ENCODE measurements at regions not wholly inside any gene's neighbourhood (a gene's known extent, or its start where the extent isn't known, plus 50 kb on each side); places are given as distances from the start of the nearest gene placed in this dataset.

DNA sequence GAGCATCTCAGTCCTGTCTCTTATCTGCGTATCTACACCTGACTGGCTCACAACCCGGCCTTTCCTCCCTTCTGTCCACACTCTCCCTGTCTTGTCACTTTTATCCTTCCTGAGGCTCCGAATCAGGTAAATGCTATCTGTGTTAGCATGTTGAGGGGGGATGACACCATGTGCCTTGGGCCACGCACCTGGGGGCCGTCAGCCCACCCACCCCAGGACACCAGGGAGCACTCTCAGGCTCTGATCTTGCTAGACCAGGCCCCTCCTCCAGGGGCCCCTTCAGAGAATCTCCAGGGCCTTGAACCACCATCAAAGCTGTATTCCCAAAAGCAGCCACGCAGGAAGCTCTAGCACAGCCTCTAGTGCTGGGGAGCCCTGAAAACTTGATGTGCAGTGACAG lies 278.7 kb upstream of the SHH start:
- no peaks in the 10 kb centered on the region for H3K4me1 ChIP-seq
- in situ Hi-C loops (cut with MboI; ENCODE audit: low sequenced_read_pairs): no loop called here
- DNase-seq (ENCODE audit: low spot score in 2 of 2): no peak

DNA sequence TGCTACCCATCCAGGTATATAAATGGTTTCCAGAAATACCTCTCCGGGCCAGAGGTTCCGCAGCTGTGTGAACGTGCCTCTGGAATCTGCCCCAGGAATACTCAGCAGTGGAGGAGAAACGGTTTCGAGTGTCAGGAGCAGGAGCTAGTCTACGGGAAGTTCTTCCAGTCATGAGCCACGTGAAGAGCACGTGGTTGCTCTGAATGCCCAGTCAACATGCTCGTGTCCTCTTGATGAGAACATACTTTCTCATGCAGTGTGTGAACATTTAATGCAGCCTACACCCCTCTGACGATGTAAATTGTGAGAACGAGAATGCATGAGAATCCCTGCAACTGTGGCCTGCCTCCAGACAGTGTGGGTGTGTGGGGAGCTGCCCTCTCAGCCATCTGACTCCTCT lies 277.0 kb upstream of the SHH start:
- Histone ChIP-seq H3K9me3 (no peaks in the 10 kb centered on the region), H3K36me3 (replicated peaks) (no peaks in the 10 kb centered on the region), H3K4me3 (no peak overlapping the region), H3K4me1 (no peaks in the 10 kb centered on the region), H3K27me3 (ENCODE audit: low read depth) (no peaks in the 10 kb centered on the region)
- no peak for DNase-seq (ENCODE audit: low spot score in 2 of 2)
- in situ Hi-C loops (cut with MboI; ENCODE audit: low sequenced_read_pairs): no loop called here

More for the DNA sequence above, 278.7 kb upstream of the SHH start:
- no peak overlapping the region for H3K4me3 ChIP-seq
- no peaks in the 10 kb centered on the region for H3K27me3 ChIP-seq (ENCODE audit: low read depth)
- H3K36me3 ChIP-seq (replicated peaks): no peaks in the 10 kb centered on the region
- no peaks in the 10 kb centered on the region for H3K9me3 ChIP-seq

- in situ Hi-C loops (cut with MboI; ENCODE audit: low sequenced_read_pairs): no loop called here
- no peaks in the 10 kb centered on the region for H3K27me3 ChIP-seq (ENCODE audit: low read depth)
Measured at GRCh38 chr7:156088115-156088514, 275.9 kb upstream of the SHH start.

DNA sequence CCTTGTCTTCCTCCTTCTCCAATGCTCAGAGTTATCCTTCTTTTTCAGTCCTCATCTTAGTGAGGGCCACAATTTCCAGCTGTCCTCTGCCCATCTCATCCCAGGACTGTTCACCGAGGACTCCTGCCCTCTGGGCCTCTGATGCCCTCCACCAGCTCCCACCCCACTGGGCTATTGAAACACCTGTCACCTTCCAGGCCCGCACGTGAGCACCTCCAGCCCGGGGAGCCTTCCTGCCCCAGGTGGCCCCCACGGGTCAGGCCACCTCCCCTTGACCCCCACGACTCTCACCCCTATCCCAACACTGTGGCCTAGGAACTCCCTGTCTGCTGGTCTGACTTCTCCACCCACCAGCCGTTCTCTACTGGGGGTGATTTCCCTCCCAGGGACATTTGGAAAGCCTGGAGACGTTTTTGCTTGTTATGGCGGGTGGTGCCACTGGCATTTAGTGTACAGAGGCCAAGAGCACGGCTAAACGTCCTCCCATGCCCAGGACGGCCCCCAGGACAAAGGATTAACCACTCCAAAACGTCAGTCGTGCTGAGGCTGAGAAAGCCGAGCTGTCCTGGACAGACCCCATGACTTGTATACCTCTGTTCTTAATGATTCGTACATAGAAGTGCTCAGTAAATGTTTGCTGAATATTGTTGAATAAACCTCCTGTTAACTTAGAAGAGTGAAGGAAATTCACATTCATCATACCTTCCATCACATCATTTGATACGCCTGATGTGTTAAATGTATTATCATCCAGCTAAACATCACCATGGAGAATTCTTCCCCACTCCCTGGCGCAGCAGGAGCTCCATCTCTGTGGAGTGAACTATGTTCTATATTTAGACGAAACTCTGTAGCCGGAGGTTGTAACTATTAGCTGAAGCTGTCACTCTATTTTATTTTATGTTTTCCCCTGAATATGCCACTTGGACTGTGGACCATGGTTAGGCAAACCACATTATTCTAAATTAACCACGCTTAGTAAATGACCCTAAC lies 270.1 kb upstream of the SHH start:
- in situ Hi-C loops (cut with MboI; ENCODE audit: low sequenced_read_pairs): no loop called here
- no peaks in the 10 kb centered on the region for H3K4me1 ChIP-seq
- no peaks in the 10 kb centered on the region for H3K36me3 ChIP-seq (replicated peaks)
- DNase-seq (ENCODE audit: low spot score in 2 of 2): no peak
- H3K4me3 ChIP-seq: no peak overlapping the region
- H3K27me3 ChIP-seq (ENCODE audit: low read depth): no peaks in the 10 kb centered on the region
- no peaks in the 10 kb centered on the region for H3K9me3 ChIP-seq

More at GRCh38 chr7:156088115-156088514, 275.9 kb upstream of the SHH start:
- no peak overlapping the region for H3K4me3 ChIP-seq
- no peaks in the 10 kb centered on the region for H3K36me3 ChIP-seq (replicated peaks)
- DNase-seq (ENCODE audit: low spot score in 2 of 2): no peak
- no peaks in the 10 kb centered on the region for H3K4me1 ChIP-seq
- H3K9me3 ChIP-seq: no peaks in the 10 kb centered on the region

- in situ Hi-C loops (cut with MboI; ENCODE audit: low sequenced_read_pairs): no loop called here
- Histone ChIP-seq H3K9me3 (no peaks in the 10 kb centered on the region), H3K4me1 (no peaks in the 10 kb centered on the region), H3K36me3 (replicated peaks) (no peaks in the 10 kb centered on the region), H3K4me3 (no peak overlapping the region), H3K27me3 (ENCODE audit: low read depth) (no peaks in the 10 kb centered on the region)
- DNase-seq (ENCODE audit: low spot score in 2 of 2): no peak
Measured at GRCh38 chr7:156080596-156080995, 268.3 kb upstream of the SHH start.

DNA sequence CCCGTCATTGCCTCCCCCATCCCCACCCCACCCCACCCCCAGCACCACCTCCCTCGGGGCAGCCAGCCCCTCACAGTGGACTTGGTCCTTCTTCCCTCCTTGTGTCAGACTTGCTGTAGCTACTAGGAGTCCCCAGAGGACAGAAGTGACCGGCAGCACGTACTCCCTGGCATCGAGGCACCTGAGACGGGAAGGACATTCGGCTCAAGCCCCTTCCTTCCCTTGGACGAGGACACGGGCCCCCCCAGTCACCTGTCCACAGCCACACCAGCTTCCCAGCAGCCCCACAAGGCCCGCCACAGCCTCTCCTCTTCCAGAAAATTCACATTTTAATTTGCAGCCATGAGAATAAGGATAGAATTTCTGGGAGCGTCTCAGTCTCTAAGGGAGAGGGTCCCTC lies 267.8 kb upstream of the SHH start:
- no peaks in the 10 kb centered on the region for H3K9me3 ChIP-seq
- no peaks in the 10 kb centered on the region for H3K4me1 ChIP-seq
- DNase-seq (ENCODE audit: low spot score in 2 of 2): no peak
- H3K27me3 ChIP-seq (ENCODE audit: low read depth): no peaks in the 10 kb centered on the region
- H3K4me3 ChIP-seq: no peak overlapping the region
- no peaks in the 10 kb centered on the region for H3K36me3 ChIP-seq (replicated peaks)
- in situ Hi-C loops (cut with MboI; ENCODE audit: low sequenced_read_pairs): no loop called here

- no peaks in the 10 kb centered on the region for H3K36me3 ChIP-seq (replicated peaks)
- H3K9me3 ChIP-seq: no peaks in the 10 kb centered on the region
- H3K4me3 ChIP-seq: no peak overlapping the region
- DNase-seq (ENCODE audit: low spot score in 2 of 2): no peak
- no peaks in the 10 kb centered on the region for H3K4me1 ChIP-seq
- in situ Hi-C loops (cut with MboI; ENCODE audit: low sequenced_read_pairs): no loop called here
- H3K27me3 ChIP-seq (ENCODE audit: low read depth): no peaks in the 10 kb centered on the region
Measured at GRCh38 chr7:156079156-156079555, 266.9 kb upstream of the SHH start.

DNA sequence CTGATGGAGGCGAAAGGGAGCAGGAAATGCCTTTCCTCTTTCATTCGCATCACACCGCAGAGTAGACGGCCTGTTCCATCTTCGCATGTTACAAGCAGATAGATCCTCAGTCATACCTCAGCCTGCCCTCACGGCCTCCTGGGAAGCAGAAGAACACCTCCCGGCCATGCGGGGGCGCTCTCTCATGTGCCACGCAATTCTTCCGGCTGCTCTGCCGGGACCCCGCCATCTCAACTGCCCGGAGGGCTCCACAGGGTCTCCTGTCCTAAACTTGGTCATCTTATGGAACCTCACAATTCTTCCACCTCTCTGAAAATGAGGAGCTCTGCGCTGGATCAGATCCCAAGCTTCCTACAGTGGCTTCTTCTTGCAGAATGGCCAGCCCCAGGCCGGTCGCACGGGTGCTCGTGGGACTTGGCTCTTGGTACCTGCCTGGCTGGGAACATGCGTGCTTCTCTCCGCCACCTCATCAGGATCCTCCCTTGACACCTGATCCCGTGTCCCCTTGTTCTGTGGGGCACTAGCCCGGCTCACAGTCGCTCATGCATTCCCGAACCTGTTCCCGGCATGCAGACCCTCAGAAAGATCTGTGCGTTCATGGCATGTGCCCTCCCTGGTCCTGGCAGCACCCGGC lies 262.8 kb upstream of the SHH start:
- no peak overlapping the region for H3K4me3 ChIP-seq
- no peaks in the 10 kb centered on the region for H3K9me3 ChIP-seq
- H3K4me1 ChIP-seq: no peaks in the 10 kb centered on the region
- no peak for DNase-seq (ENCODE audit: low spot score in 2 of 2)
- H3K36me3 ChIP-seq (replicated peaks): no peaks in the 10 kb centered on the region
- H3K27me3 ChIP-seq (ENCODE audit: low read depth): no peaks in the 10 kb centered on the region
- in situ Hi-C loops (cut with MboI; ENCODE audit: low sequenced_read_pairs): no loop called here

DNA sequence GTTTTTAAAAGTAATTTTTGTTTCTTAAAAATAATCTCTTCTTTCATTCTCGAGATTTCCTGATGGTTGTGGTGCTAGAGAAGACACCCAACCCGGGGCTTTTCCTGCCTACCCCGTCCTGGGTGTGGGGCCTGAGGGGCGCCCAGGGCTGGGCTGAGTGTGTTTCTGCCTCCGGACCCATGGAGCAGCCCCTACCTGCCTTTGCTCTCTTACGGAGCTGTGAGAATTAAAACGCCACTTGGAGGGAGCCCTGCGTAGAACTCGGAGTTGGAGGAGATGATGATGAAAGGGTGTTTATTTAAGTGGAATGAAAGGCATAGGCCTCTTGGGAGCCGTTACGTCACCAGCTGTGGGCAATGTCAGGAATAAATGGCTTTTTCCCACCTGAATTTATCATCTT lies 261.8 kb upstream of the SHH start:
- H3K4me1 ChIP-seq: no peaks in the 10 kb centered on the region
- H3K9me3 ChIP-seq: no peaks in the 10 kb centered on the region
- no peaks in the 10 kb centered on the region for H3K36me3 ChIP-seq (replicated peaks)
- H3K4me3 ChIP-seq: no peak overlapping the region
- in situ Hi-C loops (cut with MboI; ENCODE audit: low sequenced_read_pairs): no loop called here
- no peak for DNase-seq (ENCODE audit: low spot score in 2 of 2)
- H3K27me3 ChIP-seq (ENCODE audit: low read depth): no peaks in the 10 kb centered on the region

GRCh38 chr7:156073366-156074052 lies 261.2 kb upstream of the SHH start:
- no peak for DNase-seq (ENCODE audit: low spot score in 2 of 2)
- no peaks in the 10 kb centered on the region for H3K9me3 ChIP-seq
- in situ Hi-C loops (cut with MboI; ENCODE audit: low sequenced_read_pairs): no loop called here
- H3K36me3 ChIP-seq (replicated peaks): no peaks in the 10 kb centered on the region
- H3K4me3 ChIP-seq: no peak overlapping the region
- no peaks in the 10 kb centered on the region for H3K4me1 ChIP-seq
- no peaks in the 10 kb centered on the region for H3K27me3 ChIP-seq (ENCODE audit: low read depth)

DNA sequence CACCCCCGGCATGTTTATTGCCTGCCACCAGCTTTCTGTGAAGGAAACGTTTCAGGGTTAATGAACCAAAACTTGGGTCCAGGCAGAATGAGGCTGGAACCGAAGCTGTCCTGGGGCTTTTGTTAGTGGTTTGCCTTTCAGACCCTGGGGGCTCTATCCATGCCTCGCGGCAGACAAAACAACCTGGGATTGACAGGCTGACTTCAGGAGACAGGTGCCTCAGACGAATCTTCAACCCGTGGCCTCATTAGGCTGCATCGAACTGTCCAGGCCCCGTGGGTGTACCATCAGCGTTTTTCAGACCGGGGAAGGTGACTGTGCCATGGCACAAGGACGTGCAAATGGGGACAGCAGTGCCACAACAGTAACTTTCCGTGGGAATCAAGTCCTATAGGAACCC lies 259.3 kb upstream of the SHH start:
- Histone ChIP-seq H3K36me3 (replicated peaks) (no peaks in the 10 kb centered on the region), H3K9me3 (no peaks in the 10 kb centered on the region), H3K4me1 (no peaks in the 10 kb centered on the region), H3K27me3 (ENCODE audit: low read depth) (no peaks in the 10 kb centered on the region), H3K4me3 (no peak overlapping the region)
- in situ Hi-C loops (cut with MboI; ENCODE audit: low sequenced_read_pairs): no loop called here
- no peak for DNase-seq (ENCODE audit: low spot score in 2 of 2)

- H3K27me3 ChIP-seq (ENCODE audit: low read depth): no peaks in the 10 kb centered on the region
- in situ Hi-C loops (cut with MboI; ENCODE audit: low sequenced_read_pairs): no loop called here
- no peak overlapping the region for H3K4me3 ChIP-seq
- no peaks in the 10 kb centered on the region for H3K9me3 ChIP-seq
- DNase-seq (ENCODE audit: low spot score in 2 of 2): no peak
- H3K4me1 ChIP-seq: no peaks in the 10 kb centered on the region
- H3K36me3 ChIP-seq (replicated peaks): no peaks in the 10 kb centered on the region
Measured at GRCh38 chr7:156069891-156070290, 257.6 kb upstream of the SHH start.

DNA sequence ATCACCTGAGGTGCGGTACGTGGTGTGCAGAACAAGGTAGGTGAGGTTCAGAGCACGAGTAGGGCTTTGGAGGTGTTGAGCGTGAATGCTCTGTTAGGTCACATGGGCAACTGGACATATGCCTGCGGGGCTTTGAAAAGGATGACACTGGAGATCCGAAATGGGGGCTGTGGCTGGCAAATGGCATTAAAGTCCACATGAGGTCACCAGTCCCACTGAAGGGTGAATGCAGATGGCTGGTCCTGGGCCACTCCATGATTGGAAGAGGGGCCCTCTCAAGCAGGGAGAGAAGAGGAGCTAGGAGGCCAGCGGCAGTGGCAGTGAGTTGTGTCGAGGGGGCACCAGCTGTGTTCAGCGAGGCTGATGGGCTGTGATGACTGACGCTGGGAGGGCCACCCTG lies 254.9 kb upstream of the SHH start:
- DNase-seq (ENCODE audit: low spot score in 2 of 2): no peak
- no peak overlapping the region for H3K4me3 ChIP-seq
- no peaks in the 10 kb centered on the region for H3K27me3 ChIP-seq (ENCODE audit: low read depth)
- H3K9me3 ChIP-seq: no peaks in the 10 kb centered on the region
- no peaks in the 10 kb centered on the region for H3K4me1 ChIP-seq
- no peaks in the 10 kb centered on the region for H3K36me3 ChIP-seq (replicated peaks)
- in situ Hi-C loops (cut with MboI; ENCODE audit: low sequenced_read_pairs): no loop called here

- Histone ChIP-seq H3K9me3 (no peaks in the 10 kb centered on the region), H3K36me3 (replicated peaks) (no peaks in the 10 kb centered on the region), H3K27me3 (ENCODE audit: low read depth) (no peaks in the 10 kb centered on the region), H3K4me1 (no peaks in the 10 kb centered on the region), H3K4me3 (no peak overlapping the region)
- peak in 1 of 2 experiments; percentile 2 for DNase-seq (ENCODE audit: low spot score in 2 of 2)
- in situ Hi-C loops (cut with MboI; ENCODE audit: low sequenced_read_pairs): no loop called here
Measured at GRCh38 chr7:156065400-156065799, 253.1 kb upstream of the SHH start.

All from HAP-1 (cell line).